GM23338 (cell line): ENCODE measurements at regions not wholly inside any gene's neighbourhood (a gene's known extent, or its start where the extent isn't known, plus 50 kb on each side); places are given as distances from the start of the nearest gene placed in this dataset.

Experiments used
- ATAC-seq: fragments of 200-7000 bp; cut with Tn5 transposase; 3 replicates; pipeline ENCODE4 v1.9.1; 2020
- DNase-seq: peaks from one replicate; pipeline ENCODE4 v3.0.0-alpha.2; 2015; ENCODE audit warnings: low spot score
- H2AFZ ChIP-seq: fragments of 200-600 bp; sonication (generic); 2 replicates; pipeline ENCODE4 v1.8.0; 2016; ENCODE audit warnings: antibody characterized with exemption, mild to moderate bottlenecking, moderate library complexity
- H3F3A ChIP-seq: fragments of 200-600 bp; sonication (generic); replicated peaks from 2 replicates; pipeline ENCODE4 v1.8.0; 2017; ENCODE audit warnings: antibody characterized with exemption, mixed run types, low read depth
- H3K27ac ChIP-seq: fragments of 200-600 bp; sonication (generic); 2 replicates; pipeline ENCODE4 v1.6.1; 2016; ENCODE audit warnings: low read depth
- H3K27me3 ChIP-seq: fragments of 200-600 bp; sonication (generic); 2 replicates; pipeline ENCODE4 v1.8.0; 2016; ENCODE audit warnings: mild to moderate bottlenecking, mixed run types, moderate library complexity; ENCODE audit not compliant: insufficient read depth
- H3K36me3 ChIP-seq: fragments of 200-600 bp; sonication (generic); 2 replicates; pipeline ENCODE4 v1.8.0; 2016; ENCODE audit warnings: mild to moderate bottlenecking; ENCODE audit not compliant: insufficient read depth
- H3K4me1 ChIP-seq: fragments of 200-600 bp; sonication (generic); 2 replicates; pipeline ENCODE4 v1.8.0; 2016; ENCODE audit warnings: mild to moderate bottlenecking, moderate library complexity; ENCODE audit not compliant: insufficient read depth
- H3K4me2 ChIP-seq: fragments of 200-600 bp; sonication (generic); 2 replicates; pipeline ENCODE4 v1.7.1; 2017; ENCODE audit warnings: mixed run types
- H3K4me3 ChIP-seq: fragments of 200-600 bp; sonication (generic); 2 replicates; pipeline ENCODE4 v1.6.1; 2016; ENCODE audit warnings: mixed run types
- H3K79me2 ChIP-seq: fragments of 200-600 bp; sonication (generic); replicated peaks from 2 replicates; pipeline ENCODE4 v1.8.0; 2017; ENCODE audit warnings: mild to moderate bottlenecking; ENCODE audit not compliant: insufficient read depth
- H3K9me2 ChIP-seq: fragments of 200-600 bp; sonication (generic); 2 replicates; pipeline ENCODE4 v1.8.0; 2017; ENCODE audit not compliant: insufficient read depth
- H4K20me1 ChIP-seq: fragments of 200-600 bp; sonication (generic); replicated peaks from 2 replicates; pipeline ENCODE4 v1.8.0; 2017; ENCODE audit warnings: mild to moderate bottlenecking; ENCODE audit not compliant: insufficient read depth
- H3K27ac Mint-ChIP-seq: 2 replicates; pipeline ENCODE4 v1.8.0; 2020; ENCODE audit warnings: inconsistent platforms, mild to moderate bottlenecking, moderate library complexity, mixed read lengths
- H3K27me3 Mint-ChIP-seq: 3 replicates; pipeline ENCODE4 v1.8.0; 2022; ENCODE audit warnings: low read depth, mild to moderate bottlenecking, moderate library complexity, mixed read lengths, inconsistent platforms; ENCODE audit not compliant: insufficient read depth, poor library complexity
- H3K36me3 Mint-ChIP-seq: 3 replicates; pipeline ENCODE4 v1.8.0; 2021; ENCODE audit warnings: low read depth, mild to moderate bottlenecking, inconsistent platforms, moderate library complexity, mixed read lengths
- H3K4me1 Mint-ChIP-seq: 3 replicates; pipeline ENCODE4 v1.8.0; 2020; ENCODE audit warnings: mild to moderate bottlenecking, inconsistent platforms, mixed read lengths
- H3K4me3 Mint-ChIP-seq: 3 replicates; pipeline ENCODE4 v1.8.0; 2021; ENCODE audit warnings: moderate library complexity, mild to moderate bottlenecking, inconsistent platforms, mixed read lengths
- H3K9me3 Mint-ChIP-seq: 3 replicates; pipeline ENCODE4 v1.8.0; 2020; ENCODE audit warnings: moderate library complexity, mild to moderate bottlenecking, inconsistent platforms, mixed read lengths
- CREB1 ChIP-seq: fragments of 250-450 bp; sonication (Bioruptor Pico); IDR thresholded peaks from 2 replicates; pipeline ENCODE4 v1.5.0; 2020; ENCODE audit warnings: low read depth, mild to moderate bottlenecking, moderate library complexity
- ETS1 ChIP-seq: IDR thresholded peaks from 2 replicates; pipeline ENCODE4 v1.6.1; 2016; ENCODE audit warnings: antibody characterized with exemption
- EZH2 ChIP-seq: fragments of 200-600 bp; sonication (generic); IDR thresholded peaks from one replicate; pipeline ENCODE4 v1.8.0; 2017; ENCODE audit warnings: antibody characterized with exemption, mild to moderate bottlenecking, low read depth; ENCODE audit not compliant: unreplicated experiment
- EZH2phosphoT487 ChIP-seq: fragments of 200-600 bp; sonication (generic); IDR thresholded peaks from one replicate; pipeline ENCODE4 v1.8.1; 2018; ENCODE audit warnings: antibody characterized with exemption; ENCODE audit not compliant: unreplicated experiment
- JUNB ChIP-seq: IDR thresholded peaks from one replicate; pipeline ENCODE4 v1.6.1; 2016; ENCODE audit warnings: antibody characterized with exemption; ENCODE audit not compliant: unreplicated experiment
- NANOG ChIP-seq: IDR thresholded peaks from 2 replicates; pipeline ENCODE4 v1.6.1; 2016; ENCODE audit warnings: antibody characterized with exemption, borderline replicate concordance
- POLR2AphosphoS5 ChIP-seq: IDR thresholded peaks from 2 replicates; pipeline ENCODE4 v1.6.1; 2016; ENCODE audit warnings: antibody characterized with exemption, low read depth
- STAT1 ChIP-seq: IDR thresholded peaks from one replicate; pipeline ENCODE4 v1.6.1; 2016; ENCODE audit warnings: antibody characterized with exemption; ENCODE audit not compliant: unreplicated experiment
- ZNF114 ChIP-seq: fragments of 250-450 bp; sonication (Bioruptor Pico); IDR thresholded peaks from 2 replicates; pipeline ENCODE4 v1.5.0; 2020; ENCODE audit warnings: mild to moderate bottlenecking, moderate library complexity
- ZNF331 ChIP-seq: fragments of 250-450 bp; sonication (Bioruptor Pico); IDR thresholded peaks from 2 replicates; pipeline ENCODE4 v1.5.0; 2020; ENCODE audit warnings: low read depth, mild to moderate bottlenecking, moderate library complexity
- ZNF462 ChIP-seq: fragments of 250-450 bp; sonication (Bioruptor Pico); IDR thresholded peaks from 2 replicates; pipeline ENCODE4 v1.5.0; 2020; ENCODE audit warnings: mild to moderate bottlenecking, moderate library complexity
- TF ChIP-seq, protein P1 (sequence below): IDR thresholded peaks from one replicate; pipeline ENCODE4 v1.6.1; 2018; ENCODE audit warnings: antibody characterized with exemption; ENCODE audit not compliant: unreplicated experiment
- TF ChIP-seq, protein P2 (sequence below), 2 experiments: fragments of 200-600 bp in 1 of 2; sonication (generic) in 1 of 2; conservative IDR thresholded peaks; 2 replicates each; pipeline versions ENCODE4 v1.5.1 to v1.6.1; 2016 to 2017; ENCODE audit warnings: antibody characterized with exemption in 2 of 2, low read depth in 2 of 2, mild to moderate bottlenecking in 2 of 2, moderate library complexity in 1 of 2

DNA sequence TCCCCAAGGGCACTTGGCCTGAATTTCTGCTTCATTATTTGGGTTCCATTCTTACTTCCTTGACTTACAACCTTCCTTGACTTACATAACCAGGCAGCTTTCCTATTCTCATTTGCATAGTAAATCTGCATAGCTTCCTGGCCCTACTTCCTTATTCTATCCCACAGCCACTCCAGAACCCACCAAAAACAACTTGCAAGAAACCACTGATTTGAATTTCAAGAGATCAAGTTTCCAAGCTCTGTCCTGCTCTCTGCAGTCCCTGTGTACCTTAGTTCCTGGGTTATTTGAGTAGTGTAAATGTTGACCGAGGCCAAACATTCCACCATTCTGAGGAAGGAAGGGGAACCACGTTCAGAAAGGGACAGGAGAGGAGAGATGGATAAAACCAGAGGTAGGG lies 603.3 kb downstream of the PTPRC start:
- Histone ChIP-seq H3K79me2 (no peaks in the 10 kb centered on the region), H2AFZ (no peak overlapping the region), H3K4me1 (no peaks in the 10 kb centered on the region), H4K20me1 (no peaks in the 10 kb centered on the region), H3K27ac (no peak overlapping the region), H3K27me3 (no peaks in the 10 kb centered on the region), H3K4me2 (no peak overlapping the region), H3K9me2 (no peaks in the 10 kb centered on the region; the same call in none of the 2 replicates), H3K36me3 (no peaks in the 10 kb centered on the region), H3K4me3 (no peak overlapping the region), H3F3A (no peaks in the 10 kb centered on the region)
- TF ChIP-seq ZNF462 (CRISPR knock-in tag) (no peak), EZH2phosphoT487 (no peak), ZNF114 (CRISPR knock-in tag) (no peak), CREB1 (CRISPR knock-in tag) (no peak), POLR2AphosphoS5 (no peak), ZNF331 (CRISPR knock-in tag) (no peak), ETS1 (no peak), NANOG (no peak), EZH2 (no peak), JUNB (no peak), STAT1 (no peak)
- TF ChIP-seq, protein P1, sequence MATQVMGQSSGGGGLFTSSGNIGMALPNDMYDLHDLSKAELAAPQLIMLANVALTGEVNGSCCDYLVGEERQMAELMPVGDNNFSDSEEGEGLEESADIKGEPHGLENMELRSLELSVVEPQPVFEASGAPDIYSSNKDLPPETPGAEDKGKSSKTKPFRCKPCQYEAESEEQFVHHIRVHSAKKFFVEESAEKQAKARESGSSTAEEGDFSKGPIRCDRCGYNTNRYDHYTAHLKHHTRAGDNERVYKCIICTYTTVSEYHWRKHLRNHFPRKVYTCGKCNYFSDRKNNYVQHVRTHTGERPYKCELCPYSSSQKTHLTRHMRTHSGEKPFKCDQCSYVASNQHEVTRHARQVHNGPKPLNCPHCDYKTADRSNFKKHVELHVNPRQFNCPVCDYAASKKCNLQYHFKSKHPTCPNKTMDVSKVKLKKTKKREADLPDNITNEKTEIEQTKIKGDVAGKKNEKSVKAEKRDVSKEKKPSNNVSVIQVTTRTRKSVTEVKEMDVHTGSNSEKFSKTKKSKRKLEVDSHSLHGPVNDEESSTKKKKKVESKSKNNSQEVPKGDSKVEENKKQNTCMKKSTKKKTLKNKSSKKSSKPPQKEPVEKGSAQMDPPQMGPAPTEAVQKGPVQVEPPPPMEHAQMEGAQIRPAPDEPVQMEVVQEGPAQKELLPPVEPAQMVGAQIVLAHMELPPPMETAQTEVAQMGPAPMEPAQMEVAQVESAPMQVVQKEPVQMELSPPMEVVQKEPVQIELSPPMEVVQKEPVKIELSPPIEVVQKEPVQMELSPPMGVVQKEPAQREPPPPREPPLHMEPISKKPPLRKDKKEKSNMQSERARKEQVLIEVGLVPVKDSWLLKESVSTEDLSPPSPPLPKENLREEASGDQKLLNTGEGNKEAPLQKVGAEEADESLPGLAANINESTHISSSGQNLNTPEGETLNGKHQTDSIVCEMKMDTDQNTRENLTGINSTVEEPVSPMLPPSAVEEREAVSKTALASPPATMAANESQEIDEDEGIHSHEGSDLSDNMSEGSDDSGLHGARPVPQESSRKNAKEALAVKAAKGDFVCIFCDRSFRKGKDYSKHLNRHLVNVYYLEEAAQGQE = no peak
- TF ChIP-seq, protein P2, sequence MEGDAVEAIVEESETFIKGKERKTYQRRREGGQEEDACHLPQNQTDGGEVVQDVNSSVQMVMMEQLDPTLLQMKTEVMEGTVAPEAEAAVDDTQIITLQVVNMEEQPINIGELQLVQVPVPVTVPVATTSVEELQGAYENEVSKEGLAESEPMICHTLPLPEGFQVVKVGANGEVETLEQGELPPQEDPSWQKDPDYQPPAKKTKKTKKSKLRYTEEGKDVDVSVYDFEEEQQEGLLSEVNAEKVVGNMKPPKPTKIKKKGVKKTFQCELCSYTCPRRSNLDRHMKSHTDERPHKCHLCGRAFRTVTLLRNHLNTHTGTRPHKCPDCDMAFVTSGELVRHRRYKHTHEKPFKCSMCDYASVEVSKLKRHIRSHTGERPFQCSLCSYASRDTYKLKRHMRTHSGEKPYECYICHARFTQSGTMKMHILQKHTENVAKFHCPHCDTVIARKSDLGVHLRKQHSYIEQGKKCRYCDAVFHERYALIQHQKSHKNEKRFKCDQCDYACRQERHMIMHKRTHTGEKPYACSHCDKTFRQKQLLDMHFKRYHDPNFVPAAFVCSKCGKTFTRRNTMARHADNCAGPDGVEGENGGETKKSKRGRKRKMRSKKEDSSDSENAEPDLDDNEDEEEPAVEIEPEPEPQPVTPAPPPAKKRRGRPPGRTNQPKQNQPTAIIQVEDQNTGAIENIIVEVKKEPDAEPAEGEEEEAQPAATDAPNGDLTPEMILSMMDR (conservative IDR thresholded peaks at IDR 0.05; ENCODE audit: low read depth in 2 of 2) = no peak
- DNase-seq = no peak
- Mint-ChIP-seq H3K9me3 (no peaks in the 10 kb centered on the region), H3K27ac (no peak overlapping the region), H3K27me3 (no peaks in the 10 kb centered on the region), H3K36me3 (no peaks in the 10 kb centered on the region), H3K4me3 (no peak overlapping the region), H3K4me1 (peaks cover 5% of the 10 kb centered on the region; the same call in 2 of the 3 replicates)
- ATAC-seq = no peak
